ENCODE measurements at regions not wholly inside any gene's neighbourhood (a gene's known extent, or its start where the extent isn't known, plus 50 kb on each side); places are given as distances from the start of the nearest gene placed in this dataset.

GRCh38 chr6:19463250-19463649 is 373.9 kb upstream of the ID4 start:
- TF ChIP-seq ZFX (IDR thresholded peaks at IDR 0.05) = no peak
- TF ChIP-seq CTCF (conservative IDR thresholded peaks at IDR 0.05) = no peak
